ENCODE measurements at regions not wholly inside any gene's neighbourhood (a gene's known extent, or its start where the extent isn't known, plus 50 kb on each side); places are given as distances from the start of the nearest gene placed in this dataset.
A peak's percentile ranks its signal among the peaks of the same experiment; 100 is the strongest.

DNA sequence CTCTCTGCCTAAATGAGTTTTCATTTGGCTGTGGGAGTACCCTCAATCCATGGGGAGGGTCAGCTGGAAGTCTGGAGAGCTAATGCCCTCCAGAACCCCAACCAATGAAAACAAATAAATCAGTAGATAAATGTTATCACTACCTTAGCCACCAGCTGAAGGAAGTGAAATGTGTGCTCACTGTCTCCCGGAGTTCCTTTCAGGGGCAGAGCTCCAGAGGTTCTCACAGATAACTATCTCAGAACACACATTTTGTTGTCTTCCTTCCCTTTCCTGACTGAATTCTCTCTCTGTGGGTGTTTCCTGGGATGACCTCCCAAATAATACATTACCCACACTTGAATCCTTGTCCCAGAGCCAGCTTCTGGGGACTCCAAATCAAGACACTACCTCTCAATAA is 779.6 kb downstream of the DIAPH3 start (continued):
- TF ChIP-seq, protein P1, sequence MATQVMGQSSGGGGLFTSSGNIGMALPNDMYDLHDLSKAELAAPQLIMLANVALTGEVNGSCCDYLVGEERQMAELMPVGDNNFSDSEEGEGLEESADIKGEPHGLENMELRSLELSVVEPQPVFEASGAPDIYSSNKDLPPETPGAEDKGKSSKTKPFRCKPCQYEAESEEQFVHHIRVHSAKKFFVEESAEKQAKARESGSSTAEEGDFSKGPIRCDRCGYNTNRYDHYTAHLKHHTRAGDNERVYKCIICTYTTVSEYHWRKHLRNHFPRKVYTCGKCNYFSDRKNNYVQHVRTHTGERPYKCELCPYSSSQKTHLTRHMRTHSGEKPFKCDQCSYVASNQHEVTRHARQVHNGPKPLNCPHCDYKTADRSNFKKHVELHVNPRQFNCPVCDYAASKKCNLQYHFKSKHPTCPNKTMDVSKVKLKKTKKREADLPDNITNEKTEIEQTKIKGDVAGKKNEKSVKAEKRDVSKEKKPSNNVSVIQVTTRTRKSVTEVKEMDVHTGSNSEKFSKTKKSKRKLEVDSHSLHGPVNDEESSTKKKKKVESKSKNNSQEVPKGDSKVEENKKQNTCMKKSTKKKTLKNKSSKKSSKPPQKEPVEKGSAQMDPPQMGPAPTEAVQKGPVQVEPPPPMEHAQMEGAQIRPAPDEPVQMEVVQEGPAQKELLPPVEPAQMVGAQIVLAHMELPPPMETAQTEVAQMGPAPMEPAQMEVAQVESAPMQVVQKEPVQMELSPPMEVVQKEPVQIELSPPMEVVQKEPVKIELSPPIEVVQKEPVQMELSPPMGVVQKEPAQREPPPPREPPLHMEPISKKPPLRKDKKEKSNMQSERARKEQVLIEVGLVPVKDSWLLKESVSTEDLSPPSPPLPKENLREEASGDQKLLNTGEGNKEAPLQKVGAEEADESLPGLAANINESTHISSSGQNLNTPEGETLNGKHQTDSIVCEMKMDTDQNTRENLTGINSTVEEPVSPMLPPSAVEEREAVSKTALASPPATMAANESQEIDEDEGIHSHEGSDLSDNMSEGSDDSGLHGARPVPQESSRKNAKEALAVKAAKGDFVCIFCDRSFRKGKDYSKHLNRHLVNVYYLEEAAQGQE (tag by site-specific recombination; IDR thresholded peaks at IDR 0.05): no peak
- TF ChIP-seq ZNF174 (tag by site-specific recombination; IDR thresholded peaks at IDR 0.05): no peak

DNA sequence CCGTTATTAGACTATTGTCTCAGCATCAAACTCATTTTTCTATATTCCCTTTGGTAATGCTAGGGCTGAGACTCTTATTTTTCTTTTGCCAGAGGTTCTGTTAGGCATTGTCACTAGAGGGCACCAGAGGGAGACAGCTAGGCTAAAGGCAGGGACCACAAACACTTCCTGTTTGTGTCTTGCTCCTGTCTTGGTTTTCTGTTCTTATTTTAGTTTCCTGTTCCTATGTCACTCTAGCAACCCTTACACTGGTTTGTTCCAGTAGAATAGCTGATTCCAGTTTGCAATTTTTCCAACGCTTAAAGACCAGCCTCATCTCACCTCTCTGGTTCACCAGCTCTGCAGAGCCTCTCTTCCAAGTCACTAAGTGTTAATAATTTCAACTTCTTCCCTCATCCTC is 772.0 kb downstream of the DIAPH3 start:
- H3K4me1 ChIP-seq (ENCODE audit: control insufficient read depth, insufficient read depth, low read length): no peaks in the 10 kb centered on the region
- H3K4me3 ChIP-seq (ENCODE audit: low read depth, low read length): no peak overlapping the region
- TF ChIP-seq ZNF654 (tag by site-specific recombination; IDR thresholded peaks at IDR 0.05; ENCODE audit: low read depth) (peak; percentile 27), ZNF792 (tag by site-specific recombination; IDR thresholded peaks at IDR 0.05) (no peak), ZNF19 (tag by site-specific recombination; IDR thresholded peaks at IDR 0.05; ENCODE audit: low read depth) (no peak)
- H3K27ac ChIP-seq (ENCODE audit: extremely low read depth, low read depth, low read length): no peak overlapping the region
- ChIA-PET CTCF (interaction anchor here (0.5 to 2.0 kb wide), 20 partner anchors 8 to 1756 kb away, joined by 3 to 22 read pairs (median 3); no protein-coding TSS in a partner anchor), POLR2A (no interaction called here)
- no peaks in the 10 kb centered on the region for H3K9me3 ChIP-seq (ENCODE audit: control insufficient read depth, insufficient read depth, low read depth, low read length)
- no peaks in the 10 kb centered on the region for H3K36me3 ChIP-seq (ENCODE audit: control insufficient read depth in 2 of 2, insufficient read depth in 1 of 2, low read length in 2 of 2)

DNA sequence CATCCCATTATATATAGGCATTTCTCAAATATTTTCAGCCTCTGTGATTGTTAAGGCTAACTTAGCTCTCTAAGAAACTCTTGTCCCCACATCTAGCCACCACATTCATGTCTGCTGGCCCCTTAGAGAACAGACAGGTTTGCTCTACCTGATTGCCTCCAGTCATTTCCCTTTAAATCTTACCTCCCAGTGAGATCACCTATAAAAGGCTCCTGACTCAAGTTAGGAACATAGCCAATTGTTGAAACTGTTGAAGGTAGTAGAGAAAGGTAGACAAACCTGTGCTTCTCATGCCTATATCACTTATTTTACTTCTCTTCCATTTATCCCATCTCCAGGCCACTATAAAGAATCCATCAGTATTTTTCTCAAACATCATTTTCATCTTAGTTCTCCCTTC is 771.4 kb downstream of the DIAPH3 start:
- H3K27ac ChIP-seq (ENCODE audit: extremely low read depth, low read depth, low read length): no peak overlapping the region
- no peaks in the 10 kb centered on the region for H3K36me3 ChIP-seq (ENCODE audit: control insufficient read depth in 2 of 2, insufficient read depth in 1 of 2, low read length in 2 of 2)
- POLR2A ChIA-PET: no interaction called here
- TF ChIP-seq ZNF473 (tag by site-specific recombination; IDR thresholded peaks at IDR 0.05) (no peak), ZFP3 (tag by site-specific recombination; IDR thresholded peaks at IDR 0.05; ENCODE audit: low read depth) (no peak), WT1 (tag by site-specific recombination; IDR thresholded peaks at IDR 0.05) (no peak), ZNF366 (tag by site-specific recombination; conservative IDR thresholded peaks at IDR 0.05) (no peak), ZNF394 (tag by site-specific recombination; IDR thresholded peaks at IDR 0.05; ENCODE audit: borderline replicate concordance) (no peak), ZNF341 (tag by site-specific recombination; IDR thresholded peaks at IDR 0.05; ENCODE audit: low read depth) (no peak), ZNF311 (tag by site-specific recombination; IDR thresholded peaks at IDR 0.05; ENCODE audit: borderline replicate concordance) (no peak), ZNF239 (tag by site-specific recombination; IDR thresholded peaks at IDR 0.05) (no peak), SP7 (tag by site-specific recombination; IDR thresholded peaks at IDR 0.05) (no peak), ZNF433 (tag by site-specific recombination; IDR thresholded peaks at IDR 0.05; ENCODE audit: low read depth) (no peak)
- TF ChIP-seq, protein P2, sequence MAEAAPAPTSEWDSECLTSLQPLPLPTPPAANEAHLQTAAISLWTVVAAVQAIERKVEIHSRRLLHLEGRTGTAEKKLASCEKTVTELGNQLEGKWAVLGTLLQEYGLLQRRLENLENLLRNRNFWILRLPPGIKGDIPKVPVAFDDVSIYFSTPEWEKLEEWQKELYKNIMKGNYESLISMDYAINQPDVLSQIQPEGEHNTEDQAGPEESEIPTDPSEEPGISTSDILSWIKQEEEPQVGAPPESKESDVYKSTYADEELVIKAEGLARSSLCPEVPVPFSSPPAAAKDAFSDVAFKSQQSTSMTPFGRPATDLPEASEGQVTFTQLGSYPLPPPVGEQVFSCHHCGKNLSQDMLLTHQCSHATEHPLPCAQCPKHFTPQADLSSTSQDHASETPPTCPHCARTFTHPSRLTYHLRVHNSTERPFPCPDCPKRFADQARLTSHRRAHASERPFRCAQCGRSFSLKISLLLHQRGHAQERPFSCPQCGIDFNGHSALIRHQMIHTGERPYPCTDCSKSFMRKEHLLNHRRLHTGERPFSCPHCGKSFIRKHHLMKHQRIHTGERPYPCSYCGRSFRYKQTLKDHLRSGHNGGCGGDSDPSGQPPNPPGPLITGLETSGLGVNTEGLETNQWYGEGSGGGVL (tag by site-specific recombination; IDR thresholded peaks at IDR 0.05): no peak
- TF ChIP-seq, protein P3, sequence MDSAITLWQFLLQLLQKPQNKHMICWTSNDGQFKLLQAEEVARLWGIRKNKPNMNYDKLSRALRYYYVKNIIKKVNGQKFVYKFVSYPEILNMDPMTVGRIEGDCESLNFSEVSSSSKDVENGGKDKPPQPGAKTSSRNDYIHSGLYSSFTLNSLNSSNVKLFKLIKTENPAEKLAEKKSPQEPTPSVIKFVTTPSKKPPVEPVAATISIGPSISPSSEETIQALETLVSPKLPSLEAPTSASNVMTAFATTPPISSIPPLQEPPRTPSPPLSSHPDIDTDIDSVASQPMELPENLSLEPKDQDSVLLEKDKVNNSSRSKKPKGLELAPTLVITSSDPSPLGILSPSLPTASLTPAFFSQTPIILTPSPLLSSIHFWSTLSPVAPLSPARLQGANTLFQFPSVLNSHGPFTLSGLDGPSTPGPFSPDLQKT (IDR thresholded peaks at IDR 0.05; ENCODE audit: borderline replicate concordance, low read depth, low read length): no peak
- TF ChIP-seq, protein P4, sequence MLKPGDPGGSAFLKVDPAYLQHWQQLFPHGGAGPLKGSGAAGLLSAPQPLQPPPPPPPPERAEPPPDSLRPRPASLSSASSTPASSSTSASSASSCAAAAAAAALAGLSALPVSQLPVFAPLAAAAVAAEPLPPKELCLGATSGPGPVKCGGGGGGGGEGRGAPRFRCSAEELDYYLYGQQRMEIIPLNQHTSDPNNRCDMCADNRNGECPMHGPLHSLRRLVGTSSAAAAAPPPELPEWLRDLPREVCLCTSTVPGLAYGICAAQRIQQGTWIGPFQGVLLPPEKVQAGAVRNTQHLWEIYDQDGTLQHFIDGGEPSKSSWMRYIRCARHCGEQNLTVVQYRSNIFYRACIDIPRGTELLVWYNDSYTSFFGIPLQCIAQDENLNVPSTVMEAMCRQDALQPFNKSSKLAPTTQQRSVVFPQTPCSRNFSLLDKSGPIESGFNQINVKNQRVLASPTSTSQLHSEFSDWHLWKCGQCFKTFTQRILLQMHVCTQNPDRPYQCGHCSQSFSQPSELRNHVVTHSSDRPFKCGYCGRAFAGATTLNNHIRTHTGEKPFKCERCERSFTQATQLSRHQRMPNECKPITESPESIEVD (tag by site-specific recombination; IDR thresholded peaks at IDR 0.05): no peak
- TF ChIP-seq, protein P5, sequence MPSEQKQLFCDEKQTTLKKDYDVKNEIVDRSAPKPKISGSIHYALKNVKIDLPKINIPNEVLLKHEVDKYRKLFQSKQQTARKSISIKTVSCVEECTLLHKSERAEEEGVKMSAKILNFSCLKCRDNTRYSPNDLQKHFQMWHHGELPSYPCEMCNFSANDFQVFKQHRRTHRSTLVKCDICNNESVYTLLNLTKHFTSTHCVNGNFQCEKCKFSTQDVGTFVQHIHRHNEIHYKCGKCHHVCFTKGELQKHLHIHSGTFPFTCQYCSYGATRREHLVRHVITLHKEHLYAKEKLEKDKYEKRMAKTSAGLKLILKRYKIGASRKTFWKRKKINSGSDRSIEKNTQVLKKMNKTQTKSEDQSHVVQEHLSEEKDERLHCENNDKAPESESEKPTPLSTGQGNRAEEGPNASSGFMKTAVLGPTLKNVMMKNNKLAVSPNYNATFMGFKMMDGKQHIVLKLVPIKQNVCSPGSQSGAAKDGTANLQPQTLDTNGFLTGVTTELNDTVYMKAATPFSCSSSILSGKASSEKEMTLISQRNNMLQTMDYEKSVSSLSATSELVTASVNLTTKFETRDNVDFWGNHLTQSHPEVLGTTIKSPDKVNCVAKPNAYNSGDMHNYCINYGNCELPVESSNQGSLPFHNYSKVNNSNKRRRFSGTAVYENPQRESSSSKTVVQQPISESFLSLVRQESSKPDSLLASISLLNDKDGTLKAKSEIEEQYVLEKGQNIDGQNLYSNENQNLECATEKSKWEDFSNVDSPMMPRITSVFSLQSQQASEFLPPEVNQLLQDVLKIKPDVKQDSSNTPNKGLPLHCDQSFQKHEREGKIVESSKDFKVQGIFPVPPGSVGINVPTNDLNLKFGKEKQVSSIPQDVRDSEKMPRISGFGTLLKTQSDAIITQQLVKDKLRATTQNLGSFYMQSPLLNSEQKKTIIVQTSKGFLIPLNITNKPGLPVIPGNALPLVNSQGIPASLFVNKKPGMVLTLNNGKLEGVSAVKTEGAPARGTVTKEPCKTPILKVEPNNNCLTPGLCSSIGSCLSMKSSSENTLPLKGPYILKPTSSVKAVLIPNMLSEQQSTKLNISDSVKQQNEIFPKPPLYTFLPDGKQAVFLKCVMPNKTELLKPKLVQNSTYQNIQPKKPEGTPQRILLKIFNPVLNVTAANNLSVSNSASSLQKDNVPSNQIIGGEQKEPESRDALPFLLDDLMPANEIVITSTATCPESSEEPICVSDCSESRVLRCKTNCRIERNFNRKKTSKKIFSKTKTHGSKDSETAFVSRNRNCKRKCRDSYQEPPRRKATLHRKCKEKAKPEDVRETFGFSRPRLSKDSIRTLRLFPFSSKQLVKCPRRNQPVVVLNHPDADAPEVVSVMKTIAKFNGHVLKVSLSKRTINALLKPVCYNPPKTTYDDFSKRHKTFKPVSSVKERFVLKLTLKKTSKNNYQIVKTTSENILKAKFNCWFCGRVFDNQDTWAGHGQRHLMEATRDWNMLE (tag by site-specific recombination; conservative IDR thresholded peaks at IDR 0.05; ENCODE audit: low read depth): no peak

More for the DNA sequence above, 771.4 kb downstream of the DIAPH3 start:
- Histone ChIP-seq H3K4me3 (ENCODE audit: low read depth, low read length) (no peak overlapping the region), H3K4me1 (ENCODE audit: control insufficient read depth, insufficient read depth, low read length) (no peaks in the 10 kb centered on the region), H3K9me3 (ENCODE audit: control insufficient read depth, insufficient read depth, low read depth, low read length) (no peaks in the 10 kb centered on the region)
- CTCF ChIA-PET: interaction anchor here (0.6 to 2.0 kb wide), 16 partner anchors 9 to 1757 kb away, joined by 3 to 22 read pairs (median 3); no protein-coding TSS in a partner anchor

Data from HEK293 (cell line).